ENCODE measurements at regions not wholly inside any gene's neighbourhood (a gene's known extent, or its start where the extent isn't known, plus 50 kb on each side); places are given as distances from the start of the nearest gene placed in this dataset.

- DNase-seq = no peak
- H3K4me1 ChIP-seq = no peaks in the 10 kb centered on the region
- no peaks in the 10 kb centered on the region for H3K27me3 ChIP-seq
- H3K9me3 ChIP-seq = no peaks in the 10 kb centered on the region
- H3K36me3 ChIP-seq = no peaks in the 10 kb centered on the region
- H3K4me3 ChIP-seq (ENCODE audit: low read depth, low read length) = no peak overlapping the region
- no peak for TF ChIP-seq CTCF (IDR thresholded peaks at IDR 0.05; ENCODE audit: low read depth, low read length)
Observed at GRCh38 chr2:10989151-10989550, 77.4 kb downstream of the KCNF1 start.

DNA sequence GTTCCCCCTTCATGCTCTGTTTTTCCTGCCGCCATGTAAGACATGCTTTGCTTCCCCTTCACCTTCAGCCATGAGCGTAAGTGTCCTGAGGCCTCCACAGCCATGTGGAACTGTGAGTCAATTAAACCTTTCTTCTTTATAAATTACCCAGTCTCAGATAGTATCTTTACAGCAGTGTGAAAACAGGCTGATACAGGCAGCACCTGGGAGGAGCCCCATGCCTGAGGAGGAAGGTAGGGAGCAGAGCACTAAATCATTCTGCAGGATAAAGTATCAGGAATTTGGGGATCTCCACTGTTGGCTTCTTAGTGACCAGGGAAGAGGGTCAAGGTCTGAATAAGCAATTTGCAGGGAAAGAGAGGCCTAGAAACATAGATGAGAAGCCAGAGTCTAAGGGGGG is 78.0 kb downstream of the KCNF1 start:
- Histone ChIP-seq H3K27me3 (no peaks in the 10 kb centered on the region), H3K4me1 (no peaks in the 10 kb centered on the region), H3K9me3 (no peaks in the 10 kb centered on the region), H3K4me3 (ENCODE audit: low read depth, low read length) (no peak overlapping the region), H3K36me3 (no peaks in the 10 kb centered on the region)
- TF ChIP-seq CTCF (IDR thresholded peaks at IDR 0.05; ENCODE audit: low read depth, low read length) = no peak
- no peak for DNase-seq

DNA sequence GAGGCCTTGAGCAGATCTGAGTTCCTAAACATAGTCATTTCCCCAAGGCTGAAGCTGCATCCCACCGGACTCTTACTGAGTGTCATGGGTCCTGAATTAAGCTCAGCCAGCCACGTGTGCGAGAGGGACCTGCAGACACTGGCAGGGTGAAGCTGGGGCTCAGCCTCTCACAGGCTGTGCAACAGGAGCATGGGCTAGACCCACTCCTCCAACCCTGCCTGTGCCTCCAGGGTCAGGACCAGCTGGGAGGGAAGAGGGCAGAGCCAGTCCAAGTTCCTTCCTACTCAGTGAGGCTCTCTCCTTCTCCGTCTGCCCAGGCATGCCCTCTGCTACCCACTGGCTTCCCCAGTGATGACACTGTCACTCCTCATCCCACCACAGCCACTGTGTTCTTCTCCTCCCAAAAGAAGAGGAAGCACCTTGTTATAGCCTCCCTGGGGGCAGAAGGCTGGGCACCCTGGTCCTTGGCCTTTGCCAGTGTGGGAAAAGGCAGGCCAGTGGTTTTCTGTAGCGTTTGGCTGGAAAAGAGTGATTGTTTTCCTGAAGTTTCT is 78.9 kb downstream of the KCNF1 start:
- no peak overlapping the region for H3K4me3 ChIP-seq (ENCODE audit: low read depth, low read length)
- no peaks in the 10 kb centered on the region for H3K9me3 ChIP-seq
- H3K27me3 ChIP-seq = no peaks in the 10 kb centered on the region
- no peak for TF ChIP-seq CTCF (IDR thresholded peaks at IDR 0.05; ENCODE audit: low read depth, low read length)
- no peaks in the 10 kb centered on the region for H3K36me3 ChIP-seq
- H3K4me1 ChIP-seq = no peaks in the 10 kb centered on the region
- no peak for DNase-seq

DNA sequence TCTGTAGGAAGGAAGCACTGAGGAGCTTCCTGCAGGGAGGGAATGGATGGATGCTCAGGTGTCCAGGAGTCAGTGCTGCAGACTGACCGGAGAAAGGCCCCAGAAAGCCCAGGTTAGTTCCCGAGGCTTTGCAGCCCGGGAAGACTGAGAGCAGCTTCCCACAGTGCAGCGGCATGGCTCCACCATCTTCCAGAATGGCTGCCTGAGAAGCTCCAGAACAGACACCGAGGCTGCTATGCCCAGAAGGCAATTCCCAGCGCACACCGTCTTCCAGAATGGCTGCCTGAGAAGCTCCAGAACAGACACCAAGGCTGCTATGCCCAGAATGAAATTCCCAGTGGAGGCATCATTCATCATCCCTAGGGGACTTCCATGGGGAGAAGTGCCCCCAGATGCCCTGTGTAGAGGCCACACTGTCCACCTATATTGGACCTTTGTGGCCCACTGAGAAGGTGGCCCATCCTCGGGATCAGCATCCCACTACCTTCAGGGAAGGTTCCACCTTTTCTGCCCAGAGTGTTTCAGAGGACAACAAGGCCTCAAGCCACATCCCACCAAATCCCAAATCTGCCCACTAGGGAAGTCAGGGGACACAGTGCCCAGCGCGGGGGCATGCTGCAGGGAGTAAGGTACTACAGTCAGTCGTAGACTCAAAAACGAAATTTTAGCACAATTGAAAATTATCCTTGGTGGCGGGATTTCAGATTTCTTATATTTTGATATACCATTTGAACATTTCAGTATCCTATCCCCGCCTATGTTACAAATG is 80.5 kb downstream of the KCNF1 start:
- Histone ChIP-seq H3K36me3 (no peaks in the 10 kb centered on the region), H3K27me3 (no peaks in the 10 kb centered on the region), H3K4me1 (no peaks in the 10 kb centered on the region), H3K9me3 (no peaks in the 10 kb centered on the region), H3K4me3 (ENCODE audit: low read depth, low read length) (no peak overlapping the region)
- no peak for TF ChIP-seq CTCF (IDR thresholded peaks at IDR 0.05; ENCODE audit: low read depth, low read length)
- no peak for DNase-seq

DNA sequence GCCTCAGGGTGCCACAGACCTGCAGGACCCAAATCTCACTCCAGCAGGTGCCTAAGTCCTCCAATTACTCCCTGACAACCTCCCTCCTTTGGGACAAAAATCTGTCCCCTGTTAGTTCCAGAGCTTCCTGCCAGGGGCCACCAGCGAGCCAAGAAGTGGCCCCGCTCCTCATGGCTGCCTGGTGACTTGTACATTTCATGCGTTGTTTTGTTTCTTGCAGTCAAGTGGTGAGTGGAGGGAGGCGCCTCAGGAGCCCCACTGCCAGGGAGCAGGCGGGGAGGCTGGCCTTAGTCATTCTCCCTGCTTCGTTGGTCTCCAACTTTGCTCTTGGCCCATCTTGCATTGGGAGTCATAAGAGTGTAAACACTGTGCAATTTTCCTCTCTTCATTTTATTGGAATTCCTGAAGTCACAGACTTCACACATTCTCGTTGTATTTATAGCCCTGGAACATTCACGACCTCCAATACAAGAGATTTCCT is 81.3 kb downstream of the KCNF1 start:
- H3K9me3 ChIP-seq = no peaks in the 10 kb centered on the region
- no peaks in the 10 kb centered on the region for H3K27me3 ChIP-seq
- no peaks in the 10 kb centered on the region for H3K36me3 ChIP-seq
- no peak for TF ChIP-seq CTCF (IDR thresholded peaks at IDR 0.05; ENCODE audit: low read depth, low read length)
- H3K4me1 ChIP-seq = no peaks in the 10 kb centered on the region
- H3K4me3 ChIP-seq (ENCODE audit: low read depth, low read length) = no peak overlapping the region
- no peak for DNase-seq

DNA sequence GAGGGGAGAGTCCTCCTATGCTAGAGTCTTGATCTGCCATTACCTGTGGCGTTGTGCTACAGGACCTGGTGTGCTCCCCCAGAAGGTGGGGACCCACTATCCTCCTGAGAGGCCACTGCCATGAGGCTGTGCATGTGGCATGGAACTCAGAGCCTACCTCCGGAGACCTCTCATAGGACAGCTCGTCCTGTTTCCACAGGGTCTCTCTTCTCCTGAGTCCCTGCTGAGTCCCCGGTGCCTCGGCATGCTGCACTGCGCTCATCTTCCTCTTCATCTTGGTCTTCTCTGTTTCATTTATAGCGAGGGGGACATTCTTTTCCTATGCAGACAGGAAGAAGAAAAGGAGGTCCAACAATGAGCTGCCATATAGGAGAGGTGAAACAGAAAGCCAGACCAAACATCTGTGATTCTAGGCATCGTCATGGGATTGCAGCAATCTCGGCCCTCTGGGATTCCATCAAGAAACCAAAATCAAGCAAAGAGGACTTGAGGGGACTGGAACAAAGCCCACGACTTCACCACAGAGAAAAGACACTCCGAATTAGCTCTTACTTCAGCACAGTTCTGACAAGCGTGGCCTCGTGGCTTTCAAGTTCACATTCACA is 83.7 kb downstream of the KCNF1 start:
- Histone ChIP-seq H3K27me3 (no peaks in the 10 kb centered on the region), H3K36me3 (no peaks in the 10 kb centered on the region), H3K4me3 (ENCODE audit: low read depth, low read length) (no peak overlapping the region), H3K4me1 (no peaks in the 10 kb centered on the region), H3K9me3 (no peaks in the 10 kb centered on the region)
- no peak for TF ChIP-seq CTCF (IDR thresholded peaks at IDR 0.05; ENCODE audit: low read depth, low read length)
- DNase-seq = no peak
